ENCODE measurements at regions not wholly inside any gene's neighbourhood (a gene's known extent, or its start where the extent isn't known, plus 50 kb on each side); places are given as distances from the start of the nearest gene placed in this dataset.

- no peak for DNase-seq
Observed at GRCh38 chr11:27857588-27857987, 157.3 kb upstream of the BDNF start.

- no peak for DNase-seq
Observed at GRCh38 chr11:27857014-27857413, 156.8 kb upstream of the BDNF start.

- DNase-seq, result no peak
Observed at GRCh38 chr11:27848423-27848822, 148.2 kb upstream of the BDNF start.

GRCh38 chr11:27847496-27847895 lies 147.2 kb upstream of the BDNF start:
- DNase-seq, result no peak

- no peak for DNase-seq
Observed at GRCh38 chr11:27842290-27842689, 142.0 kb upstream of the BDNF start.

- no peak for DNase-seq
Observed at GRCh38 chr11:27841023-27841422, 140.8 kb upstream of the BDNF start.

- no peak for DNase-seq
Observed at GRCh38 chr11:27839226-27839913, 139.1 kb upstream of the BDNF start.

GRCh38 chr11:27838674-27839073 lies 138.4 kb upstream of the BDNF start:
- no peak for DNase-seq

GRCh38 chr11:27837895-27838563 lies 137.8 kb upstream of the BDNF start:
- no peak for DNase-seq

GRCh38 chr11:27830206-27830605 lies 130.0 kb upstream of the BDNF start:
- no peak for DNase-seq

- no peak for DNase-seq
Observed at GRCh38 chr11:27820249-27820648, 120.0 kb upstream of the BDNF start.

GRCh38 chr11:27816197-27816596 lies 115.9 kb upstream of the BDNF start:
- no peak for DNase-seq

- no peak for DNase-seq
Observed at GRCh38 chr11:27812341-27812740, 112.1 kb upstream of the BDNF start.

- no peak for DNase-seq
Observed at GRCh38 chr11:27807596-27807995, 107.3 kb upstream of the BDNF start.

- DNase-seq, result no peak
Observed at GRCh38 chr11:27806122-27806521, 105.9 kb upstream of the BDNF start.

- DNase-seq, result no peak
Observed at GRCh38 chr11:27795955-27796861, 96.0 kb upstream of the BDNF start.

GRCh38 chr11:27786864-27787263 lies 86.6 kb upstream of the BDNF start:
- DNase-seq, result no peak

GRCh38 chr11:27786331-27786730 lies 86.1 kb upstream of the BDNF start:
- DNase-seq, result no peak

GRCh38 chr11:27783701-27784355 lies 83.6 kb upstream of the BDNF start:
- DNase-seq, result no peak

GRCh38 chr11:27777033-27777432 lies 76.8 kb upstream of the BDNF start:
- no peak for DNase-seq

- no peak for DNase-seq
Observed at GRCh38 chr11:27773884-27774283, 73.6 kb upstream of the BDNF start.

- no peak for DNase-seq
Observed at GRCh38 chr11:27771516-27771915, 71.3 kb upstream of the BDNF start.

- no peak for DNase-seq
Observed at GRCh38 chr11:27770576-27770975, 70.3 kb upstream of the BDNF start.

All from right kidney (tissue), 1 donor.